ENCODE measurements at regions not wholly inside any gene's neighbourhood (a gene's known extent, or its start where the extent isn't known, plus 50 kb on each side); places are given as distances from the start of the nearest gene placed in this dataset.
A peak's percentile ranks its signal among the peaks of the same experiment; 100 is the strongest.

GRCh38 chr6:168132531-168133167, 53.6 kb upstream of the FRMD1 start:
- Histone ChIP-seq H3K9me2 (replicated peaks; ENCODE audit: insufficient read depth) (no peaks in the 10 kb centered on the region), H4K20me1 (ENCODE audit: insufficient read depth, poor library complexity, severe bottlenecking) (no peaks in the 10 kb centered on the region), H3K79me2 (no peaks in the 10 kb centered on the region), H3K4me3 (no peak overlapping the region), H2AFZ (no peak overlapping the region), H3K36me3 (replicated peaks; ENCODE audit: insufficient read depth, low read depth) (no peaks in the 10 kb centered on the region), H3K9me3 (ENCODE audit: low read depth) (no peaks in the 10 kb centered on the region), H3K4me2 (peak overlapping the region; percentile 63), H3K27me3 (no peaks in the 10 kb centered on the region), H3K4me1 (ENCODE audit: insufficient read depth) (peaks cover 6% of the 10 kb centered on the region), H3K27ac (peak overlapping the region; percentile 21)
- TF ChIP-seq EZH2 (IDR thresholded peaks at IDR 0.05; ENCODE audit: borderline replicate concordance) = no peak
- peak; percentile 60 for TF ChIP-seq CTCF (IDR thresholded peaks at IDR 0.05; ENCODE audit: poor library complexity)
- no peak for TF ChIP-seq EZH2phosphoT487 (IDR thresholded peaks at IDR 0.05; ENCODE audit: low read depth, severe bottlenecking, unreplicated experiment)
- DNase-seq (ENCODE audit: low spot score) = peak; percentile 73
- 27% methylated on average over 32 of the region's 34 CpGs for WGBS (ENCODE audit: low lambda C conversion rate, missing lambda C conversion rate)

GRCh38 chr6:168131464-168132415, 52.7 kb upstream of the FRMD1 start:
- Histone ChIP-seq H3K4me2 (peak overlapping the region; percentile 63), H3K79me2 (no peaks in the 10 kb centered on the region), H3K9me2 (replicated peaks; ENCODE audit: insufficient read depth) (no peaks in the 10 kb centered on the region), H3K4me1 (ENCODE audit: insufficient read depth) (peaks cover 6% of the 10 kb centered on the region), H2AFZ (no peak overlapping the region), H3K27ac (no peak overlapping the region), H3K4me3 (no peak overlapping the region), H3K27me3 (no peaks in the 10 kb centered on the region), H3K9me3 (ENCODE audit: low read depth) (no peaks in the 10 kb centered on the region), H3K36me3 (replicated peaks; ENCODE audit: insufficient read depth, low read depth) (no peaks in the 10 kb centered on the region), H4K20me1 (ENCODE audit: insufficient read depth, poor library complexity, severe bottlenecking) (no peaks in the 10 kb centered on the region)
- WGBS (ENCODE audit: low lambda C conversion rate, missing lambda C conversion rate) = 85% methylated on average over 20 of the region's 20 CpGs
- DNase-seq (ENCODE audit: low spot score) = peak; percentile 37
- TF ChIP-seq EZH2phosphoT487 (IDR thresholded peaks at IDR 0.05; ENCODE audit: low read depth, severe bottlenecking, unreplicated experiment) = no peak
- no peak for TF ChIP-seq CTCF (IDR thresholded peaks at IDR 0.05; ENCODE audit: poor library complexity)
- TF ChIP-seq EZH2 (IDR thresholded peaks at IDR 0.05; ENCODE audit: borderline replicate concordance) = no peak

- H3K4me2 ChIP-seq = no peak overlapping the region
- TF ChIP-seq EZH2phosphoT487 (IDR thresholded peaks at IDR 0.05; ENCODE audit: low read depth, severe bottlenecking, unreplicated experiment) = no peak
- TF ChIP-seq CTCF (IDR thresholded peaks at IDR 0.05; ENCODE audit: poor library complexity) = no peak
- no peak for TF ChIP-seq EZH2 (IDR thresholded peaks at IDR 0.05; ENCODE audit: borderline replicate concordance)
- no peak for DNase-seq (ENCODE audit: low spot score)
- no peaks in the 10 kb centered on the region for H4K20me1 ChIP-seq (ENCODE audit: insufficient read depth, poor library complexity, severe bottlenecking)
- no peaks in the 10 kb centered on the region for H3K27me3 ChIP-seq
- no peaks in the 10 kb centered on the region for H3K36me3 ChIP-seq (replicated peaks; ENCODE audit: insufficient read depth, low read depth)
- no peak overlapping the region for H3K4me3 ChIP-seq
- no peak overlapping the region for H2AFZ ChIP-seq
- 67% methylated on average over 13 of the region's 14 CpGs for WGBS (ENCODE audit: low lambda C conversion rate, missing lambda C conversion rate)
- H3K79me2 ChIP-seq = no peaks in the 10 kb centered on the region
- peaks cover 6% of the 10 kb centered on the region for H3K4me1 ChIP-seq (ENCODE audit: insufficient read depth)
- no peaks in the 10 kb centered on the region for H3K9me3 ChIP-seq (ENCODE audit: low read depth)
- no peak overlapping the region for H3K27ac ChIP-seq
- H3K9me2 ChIP-seq (replicated peaks; ENCODE audit: insufficient read depth) = no peaks in the 10 kb centered on the region
Observed at GRCh38 chr6:168130697-168131371, 51.8 kb upstream of the FRMD1 start.

Measured in hepatocyte (in vitro differentiated cells).